ENCODE measurements at regions not wholly inside any gene's neighbourhood (a gene's known extent, or its start where the extent isn't known, plus 50 kb on each side); places are given as distances from the start of the nearest gene placed in this dataset.

GRCh38 chr7:34332006-34332405 is 326.0 kb upstream of the NPSR1 start:
- no peaks in the 10 kb centered on the region for H3K36me3 ChIP-seq
- no peaks in the 10 kb centered on the region for H3K4me1 ChIP-seq (replicated peaks)
- no peak overlapping the region for H3K4me3 ChIP-seq
- H3K27ac ChIP-seq, result no peak overlapping the region
- H3K9me3 ChIP-seq, result no peaks in the 10 kb centered on the region
- no peaks in the 10 kb centered on the region for H3K27me3 ChIP-seq (replicated peaks; ENCODE audit: insufficient read depth)
- TF ChIP-seq POLR2AphosphoS5 (IDR thresholded peaks at IDR 0.05) (no peak), POLR2A (IDR thresholded peaks at IDR 0.05) (no peak)
- TF ChIP-seq, protein P1, sequence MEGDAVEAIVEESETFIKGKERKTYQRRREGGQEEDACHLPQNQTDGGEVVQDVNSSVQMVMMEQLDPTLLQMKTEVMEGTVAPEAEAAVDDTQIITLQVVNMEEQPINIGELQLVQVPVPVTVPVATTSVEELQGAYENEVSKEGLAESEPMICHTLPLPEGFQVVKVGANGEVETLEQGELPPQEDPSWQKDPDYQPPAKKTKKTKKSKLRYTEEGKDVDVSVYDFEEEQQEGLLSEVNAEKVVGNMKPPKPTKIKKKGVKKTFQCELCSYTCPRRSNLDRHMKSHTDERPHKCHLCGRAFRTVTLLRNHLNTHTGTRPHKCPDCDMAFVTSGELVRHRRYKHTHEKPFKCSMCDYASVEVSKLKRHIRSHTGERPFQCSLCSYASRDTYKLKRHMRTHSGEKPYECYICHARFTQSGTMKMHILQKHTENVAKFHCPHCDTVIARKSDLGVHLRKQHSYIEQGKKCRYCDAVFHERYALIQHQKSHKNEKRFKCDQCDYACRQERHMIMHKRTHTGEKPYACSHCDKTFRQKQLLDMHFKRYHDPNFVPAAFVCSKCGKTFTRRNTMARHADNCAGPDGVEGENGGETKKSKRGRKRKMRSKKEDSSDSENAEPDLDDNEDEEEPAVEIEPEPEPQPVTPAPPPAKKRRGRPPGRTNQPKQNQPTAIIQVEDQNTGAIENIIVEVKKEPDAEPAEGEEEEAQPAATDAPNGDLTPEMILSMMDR (IDR thresholded peaks at IDR 0.05), result no peak
- intact Hi-C loops (cut with DNase I), result no loop called here
- WGBS, result 82% methylated on average over 4 of the region's 4 CpGs
- DNase-seq (ENCODE audit: low spot score), result no peak

- WGBS, result 96% methylated on average over 2 of the region's 2 CpGs
- intact Hi-C loops (cut with DNase I), result no loop called here
These were observed 324.8 kb upstream of the NPSR1 start for GRCh38 chr7:34333184-34333583.

GRCh38 chr7:34333925-34334324 is 324.1 kb upstream of the NPSR1 start:
- no peaks in the 10 kb centered on the region for H3K9me3 ChIP-seq
- no peak for TF ChIP-seq POLR2A (IDR thresholded peaks at IDR 0.05)
- TF ChIP-seq POLR2AphosphoS5 (IDR thresholded peaks at IDR 0.05), result no peak
- TF ChIP-seq, protein P1 (IDR thresholded peaks at IDR 0.05), result no peak
- DNase-seq (ENCODE audit: low spot score), result no peak
- no peak overlapping the region for H3K4me3 ChIP-seq
- H3K4me1 ChIP-seq (replicated peaks), result no peaks in the 10 kb centered on the region
- H3K27me3 ChIP-seq (replicated peaks; ENCODE audit: insufficient read depth), result no peaks in the 10 kb centered on the region
- no peak overlapping the region for H3K27ac ChIP-seq
- H3K36me3 ChIP-seq, result no peaks in the 10 kb centered on the region
- intact Hi-C loops (cut with DNase I), result no loop called here
- WGBS, result 66% methylated on average over 4 of the region's 4 CpGs

More at GRCh38 chr7:34333184-34333583, 324.8 kb upstream of the NPSR1 start:
- no peaks in the 10 kb centered on the region for H3K36me3 ChIP-seq
- no peaks in the 10 kb centered on the region for H3K4me1 ChIP-seq (replicated peaks)
- H3K27ac ChIP-seq, result no peak overlapping the region
- H3K9me3 ChIP-seq, result no peaks in the 10 kb centered on the region
- TF ChIP-seq, protein P1 (IDR thresholded peaks at IDR 0.05), result no peak
- no peak for TF ChIP-seq POLR2A (IDR thresholded peaks at IDR 0.05)
- TF ChIP-seq POLR2AphosphoS5 (IDR thresholded peaks at IDR 0.05), result no peak
- no peak overlapping the region for H3K4me3 ChIP-seq
- DNase-seq (ENCODE audit: low spot score), result no peak
- H3K27me3 ChIP-seq (replicated peaks; ENCODE audit: insufficient read depth), result no peaks in the 10 kb centered on the region

GRCh38 chr7:34337163-34337562 is 320.9 kb upstream of the NPSR1 start:
- intact Hi-C loops (cut with DNase I), result no loop called here
- H3K4me3 ChIP-seq, result no peak overlapping the region
- no peaks in the 10 kb centered on the region for H3K4me1 ChIP-seq (replicated peaks)
- TF ChIP-seq POLR2A (IDR thresholded peaks at IDR 0.05) (no peak), POLR2AphosphoS5 (IDR thresholded peaks at IDR 0.05) (no peak)
- TF ChIP-seq, protein P1 (IDR thresholded peaks at IDR 0.05), result no peak
- H3K9me3 ChIP-seq, result no peaks in the 10 kb centered on the region
- DNase-seq (ENCODE audit: low spot score), result no peak
- H3K36me3 ChIP-seq, result no peaks in the 10 kb centered on the region
- 95% methylated on average over 1 of the region's 1 CpG for WGBS
- no peak overlapping the region for H3K27ac ChIP-seq
- no peaks in the 10 kb centered on the region for H3K27me3 ChIP-seq (replicated peaks; ENCODE audit: insufficient read depth)

- intact Hi-C loops (cut with DNase I), result no loop called here
- Histone ChIP-seq H3K4me1 (replicated peaks) (no peaks in the 10 kb centered on the region), H3K36me3 (no peaks in the 10 kb centered on the region), H3K27me3 (replicated peaks; ENCODE audit: insufficient read depth) (no peaks in the 10 kb centered on the region), H3K4me3 (no peak overlapping the region), H3K9me3 (no peaks in the 10 kb centered on the region), H3K27ac (no peak overlapping the region)
- DNase-seq (ENCODE audit: low spot score), result no peak
- no peak for TF ChIP-seq POLR2AphosphoS5 (IDR thresholded peaks at IDR 0.05)
- TF ChIP-seq, protein P1 (IDR thresholded peaks at IDR 0.05), result no peak
- TF ChIP-seq POLR2A (IDR thresholded peaks at IDR 0.05), result no peak
- 83% methylated on average over 3 of the region's 3 CpGs for WGBS
These were observed 319.0 kb upstream of the NPSR1 start for GRCh38 chr7:34338961-34339526.

All from prostate gland (tissue), 2 donors.